HG03469 (cell line): ENCODE measurements at regions not wholly inside any gene's neighbourhood (a gene's known extent, or its start where the extent isn't known, plus 50 kb on each side); places are given as distances from the start of the nearest gene placed in this dataset.

Source experiments
- ATAC-seq: cut with Tn5 transposase; IDR thresholded peaks from one replicate; pipeline ENCODE4 v1.9.1; 2021; ENCODE audit warnings: mild to moderate bottlenecking, moderate library complexity, moderate number of reproducible peaks; ENCODE audit not compliant: unreplicated experiment

- no peak for ATAC-seq
Measured at GRCh38 chr16:62977876-62978275, 941.6 kb upstream of the CDH8 start.

DNA sequence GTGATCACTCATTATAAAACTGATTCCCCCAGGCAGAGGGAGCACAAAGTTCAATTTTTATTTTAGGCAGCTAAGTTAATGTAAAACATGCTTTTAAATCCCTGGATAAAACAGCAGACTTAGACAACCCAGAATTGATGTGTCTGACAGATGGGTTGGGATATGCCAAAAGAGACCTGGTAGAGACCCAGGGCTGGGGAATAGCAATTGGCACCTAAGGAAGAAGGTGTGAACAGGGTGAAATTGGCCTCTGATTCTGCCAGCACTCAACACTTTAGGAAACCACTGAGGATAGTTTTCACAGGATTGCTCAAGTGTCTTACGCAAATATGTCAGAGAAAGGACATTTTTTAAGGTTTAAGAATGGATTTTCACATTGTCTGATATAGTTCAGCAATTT is 938.2 kb upstream of the CDH8 start:
- no peak for ATAC-seq

DNA sequence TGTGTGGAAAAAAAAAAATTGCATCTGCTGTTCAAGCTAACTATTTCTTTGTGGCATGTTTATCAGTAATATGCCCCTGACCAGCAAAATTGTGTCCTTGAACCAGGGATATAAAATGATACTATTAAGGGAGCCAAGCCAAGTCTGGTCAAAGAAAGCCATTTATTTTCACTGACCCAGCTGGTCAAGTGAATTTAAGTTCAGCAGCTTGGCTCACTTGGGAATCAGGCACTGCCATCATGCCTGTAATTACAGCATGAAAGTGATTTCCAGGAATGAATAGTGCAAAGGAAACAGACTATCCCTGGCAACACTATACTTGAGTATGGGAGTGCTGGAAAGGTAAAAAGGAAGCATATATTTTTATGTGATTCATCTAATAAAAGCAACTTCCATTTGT is 934.6 kb upstream of the CDH8 start:
- no peak for ATAC-seq

DNA sequence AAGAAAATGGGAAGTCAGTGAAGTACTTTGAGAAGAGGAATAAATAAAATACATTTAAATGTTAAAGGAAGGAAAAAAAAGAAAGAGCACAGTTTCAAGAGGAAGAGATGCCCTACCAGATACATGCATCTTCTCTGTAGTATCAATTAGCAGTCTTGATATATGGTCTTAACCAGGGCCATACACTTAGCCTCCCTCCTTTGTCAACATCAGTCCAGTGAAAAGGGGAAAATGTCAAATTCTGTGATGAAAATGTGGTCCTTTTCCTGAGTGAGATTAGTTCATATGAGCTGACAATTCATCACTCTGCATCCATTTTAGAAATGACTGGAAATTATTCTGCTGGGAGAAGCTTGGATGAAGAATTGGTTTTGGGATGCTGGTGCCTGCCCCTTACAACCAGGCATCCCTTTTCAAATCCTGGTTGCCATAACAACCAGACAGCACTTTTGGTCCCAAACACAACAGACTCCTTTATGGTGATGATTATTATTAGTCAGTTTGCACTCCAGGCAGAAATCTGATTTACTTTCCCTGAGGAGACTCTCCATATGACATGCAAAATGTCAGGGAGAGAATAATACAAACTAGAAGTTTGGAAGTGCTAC is 933.6 kb upstream of the CDH8 start:
- no peak for ATAC-seq

DNA sequence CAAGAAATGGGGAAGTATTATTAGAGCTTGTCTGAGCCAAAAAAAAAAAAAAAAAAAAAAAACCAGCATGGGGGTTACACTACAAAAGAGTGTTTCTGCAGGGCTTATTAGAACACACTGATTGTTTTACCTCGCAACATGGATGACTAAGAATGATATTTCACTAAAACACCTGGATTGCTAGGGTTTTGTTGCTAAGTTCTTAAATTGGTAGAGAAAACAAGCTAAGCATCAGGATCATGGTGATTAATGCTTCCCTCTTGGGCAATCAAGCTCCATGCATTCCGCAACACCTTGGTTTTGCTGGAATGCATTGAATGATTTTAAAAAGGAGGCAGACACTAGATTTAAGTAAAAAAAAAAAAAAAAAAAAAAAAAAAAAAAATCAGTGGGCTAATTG is 931.4 kb upstream of the CDH8 start:
- ATAC-seq, result no peak

DNA sequence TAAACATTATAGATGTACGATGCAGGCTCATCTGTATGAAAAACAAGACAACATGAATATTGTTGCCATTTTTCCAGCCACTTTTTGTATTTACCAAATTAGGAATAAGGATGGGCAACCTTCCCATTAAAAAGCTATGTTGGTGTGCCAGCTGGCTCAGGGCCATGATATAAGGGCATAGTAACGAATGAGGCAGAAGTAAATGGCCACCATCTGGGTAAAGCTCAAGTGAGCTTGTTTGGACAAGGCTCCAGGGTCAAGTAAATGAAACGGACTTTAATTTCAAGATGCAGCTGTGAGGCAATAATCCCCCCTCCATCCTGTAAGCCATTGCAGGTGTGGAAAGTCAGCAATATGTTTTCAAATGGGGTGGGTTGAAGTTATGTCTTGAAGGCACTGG is 930.9 kb upstream of the CDH8 start:
- ATAC-seq, result no peak

DNA sequence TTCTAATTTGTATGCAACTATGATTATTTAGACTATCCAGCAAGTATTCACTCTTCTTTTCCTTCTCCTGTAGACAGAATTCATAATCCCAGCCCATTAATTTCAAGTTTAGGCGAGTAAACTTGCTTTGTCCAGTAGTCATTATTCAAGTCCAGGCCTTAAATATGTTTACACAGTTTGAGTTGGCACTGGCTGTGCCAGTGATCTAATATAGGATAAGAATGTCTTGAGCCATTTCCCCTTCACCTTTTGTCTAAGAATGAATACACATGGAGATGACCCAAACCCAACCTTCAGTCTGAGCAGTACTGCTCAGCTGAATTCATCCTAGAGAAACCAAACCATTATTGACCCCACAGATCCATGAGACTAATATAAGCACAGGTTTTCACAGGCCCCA is 930.4 kb upstream of the CDH8 start:
- no peak for ATAC-seq

DNA sequence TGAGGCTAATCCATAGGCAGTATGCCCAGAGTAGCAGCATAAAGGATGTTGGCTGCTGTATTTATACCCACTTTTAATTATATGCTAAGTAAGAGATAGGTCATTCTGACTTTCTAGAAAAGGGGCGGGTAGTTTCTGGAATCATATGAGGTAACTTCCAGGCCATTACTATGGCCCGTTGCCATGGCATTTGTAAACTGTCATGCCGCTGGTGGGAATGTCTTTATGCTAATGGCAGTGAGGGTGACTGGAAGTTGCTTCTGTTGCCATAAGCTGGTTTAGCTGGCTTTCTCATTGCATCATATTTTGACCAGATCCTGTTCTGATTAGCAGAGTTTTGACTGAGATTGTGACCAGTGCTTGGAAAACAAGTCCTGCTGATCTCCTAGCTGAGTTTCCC is 929.6 kb upstream of the CDH8 start:
- no peak for ATAC-seq

- no peak for ATAC-seq
Measured at GRCh38 chr16:62963846-62964245, 927.6 kb upstream of the CDH8 start.

DNA sequence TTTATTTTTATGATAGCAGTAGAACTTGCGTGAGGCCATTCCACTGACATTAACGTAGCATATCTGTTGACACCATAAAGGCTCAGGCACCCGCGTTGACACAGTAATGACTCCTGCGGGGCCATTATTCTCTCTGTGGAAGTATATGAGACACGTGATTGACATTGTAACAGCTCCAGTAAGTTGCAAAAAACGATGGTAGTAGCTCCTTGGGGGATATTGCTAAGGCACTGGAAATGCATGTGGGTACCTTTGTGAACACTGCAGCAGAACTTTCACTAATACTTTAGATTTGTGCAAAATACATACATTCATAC is 918.8 kb upstream of the CDH8 start:
- ATAC-seq, result no peak

- no peak for ATAC-seq
Measured at GRCh38 chr16:62954144-62955032, 918.1 kb upstream of the CDH8 start.

DNA sequence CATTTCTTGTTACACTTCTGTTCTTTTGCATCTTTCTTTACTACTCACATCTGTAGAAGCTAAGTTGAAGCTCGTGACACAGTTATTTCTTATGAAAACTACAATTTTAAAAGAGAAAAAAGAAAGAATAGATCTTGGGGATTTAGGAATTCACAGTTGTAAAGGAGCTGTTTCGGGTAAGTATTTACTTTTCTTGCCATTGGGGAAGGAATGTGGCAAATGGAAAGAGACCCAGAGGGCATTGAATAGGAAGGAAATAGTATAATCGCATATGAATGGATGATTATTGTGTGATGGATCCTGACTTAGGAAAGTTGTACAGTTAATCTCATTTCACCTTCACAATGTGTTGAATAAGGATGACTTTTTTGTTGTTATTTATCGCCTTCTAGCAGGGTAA is 914.1 kb upstream of the CDH8 start:
- ATAC-seq, result no peak

- no peak for ATAC-seq
Measured at GRCh38 chr16:62940569-62940968, 904.3 kb upstream of the CDH8 start.

- ATAC-seq, result no peak
Measured at GRCh38 chr16:62939687-62940086, 903.4 kb upstream of the CDH8 start.

- no peak for ATAC-seq
Measured at GRCh38 chr16:62933929-62934328, 897.7 kb upstream of the CDH8 start.

DNA sequence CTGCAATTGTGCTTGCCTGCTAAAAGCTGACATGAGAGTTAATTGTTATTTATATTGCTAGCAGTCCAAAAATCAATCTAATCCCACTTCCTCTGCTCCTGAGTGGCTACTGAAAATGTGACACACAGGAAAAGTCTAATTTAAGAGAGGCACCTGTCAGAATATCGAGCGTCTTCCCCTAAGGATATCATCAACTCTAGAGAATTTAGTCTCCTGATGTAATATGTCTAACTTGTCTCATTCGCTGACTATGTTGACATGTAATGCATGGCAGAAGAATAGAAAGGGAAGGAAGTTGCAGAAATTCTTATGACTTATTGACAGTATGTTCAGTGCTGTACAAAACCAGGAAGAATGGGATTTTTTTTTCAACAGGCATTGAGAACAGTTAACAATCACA is 893.4 kb upstream of the CDH8 start:
- no peak for ATAC-seq

DNA sequence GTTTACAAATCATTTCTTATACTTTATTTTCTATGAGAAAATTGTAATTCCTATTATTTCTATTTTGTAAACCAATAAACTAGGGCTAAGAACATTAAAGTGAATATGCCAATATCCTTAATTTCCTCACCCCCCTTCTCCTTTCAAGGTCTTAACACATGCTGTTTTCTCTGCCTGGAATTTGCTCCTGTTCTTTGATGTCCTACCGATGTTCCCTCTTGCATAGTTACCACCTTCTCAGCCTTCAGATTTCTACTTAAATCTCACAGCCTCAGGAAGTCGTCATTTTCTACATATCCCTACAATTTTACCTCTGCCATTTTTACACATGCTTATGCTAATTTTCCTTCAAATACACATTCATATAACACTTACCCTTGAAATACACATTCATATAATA is 890.9 kb upstream of the CDH8 start:
- no peak for ATAC-seq

GRCh38 chr16:62926121-62926801 is 890.0 kb upstream of the CDH8 start:
- no peak for ATAC-seq

DNA sequence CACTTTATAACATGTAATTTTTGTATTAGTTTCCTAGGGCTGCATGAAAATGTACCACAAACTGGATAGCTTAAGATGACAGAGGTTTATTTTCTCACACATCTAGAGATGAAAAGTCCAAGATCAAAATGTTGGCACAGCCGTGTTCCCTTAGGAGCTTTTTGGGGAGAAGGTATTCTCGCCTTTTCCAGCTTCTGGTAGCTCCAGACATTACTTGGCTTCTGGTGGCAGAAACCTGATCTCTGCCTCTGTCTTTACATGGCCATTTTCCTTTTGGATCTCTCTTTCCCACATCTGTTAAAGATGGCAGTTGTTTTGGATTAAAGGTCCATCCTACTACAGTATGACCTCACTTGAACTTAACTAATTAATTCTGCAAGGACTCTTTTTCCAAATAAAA is 885.7 kb upstream of the CDH8 start:
- ATAC-seq, result no peak

- no peak for ATAC-seq
Measured at GRCh38 chr16:62913924-62914323, 877.7 kb upstream of the CDH8 start.

GRCh38 chr16:62913333-62913732 is 877.1 kb upstream of the CDH8 start:
- ATAC-seq, result no peak

DNA sequence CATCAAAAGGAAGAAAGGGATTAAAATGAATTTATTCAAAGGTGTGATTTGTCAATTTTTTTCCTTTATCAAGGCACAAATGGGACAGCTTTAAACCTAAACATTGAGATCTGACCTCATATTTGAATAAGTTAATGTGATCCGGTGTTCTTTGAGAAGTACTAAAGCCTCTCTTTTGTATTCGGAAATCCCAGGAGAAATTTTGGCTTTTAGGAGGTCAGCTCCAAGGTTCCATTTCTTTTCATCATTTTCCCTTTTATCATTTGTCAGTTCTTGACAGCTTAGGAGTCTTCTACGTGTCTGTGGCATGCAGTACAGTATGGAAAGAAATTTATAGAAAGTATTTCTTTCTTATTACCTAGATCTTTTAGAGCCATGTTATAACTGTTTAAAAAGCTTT is 873.4 kb upstream of the CDH8 start:
- ATAC-seq, result no peak
